NCI-H1092 (cell line): ENCODE measurements at regions not wholly inside any gene's neighbourhood (a gene's known extent, or its start where the extent isn't known, plus 50 kb on each side); places are given as distances from the start of the nearest gene placed in this dataset.

Experiments used
- DNase-seq: peaks from one replicate; lab custom pipeline; 2025; lab: John Stamatoyannopoulos, UW

GRCh38 chr1:223486932-223487886 lies 94.0 kb downstream of the CCDC185 start:
- DNase-seq = no peak

GRCh38 chr1:223487887-223488259 lies 94.7 kb downstream of the CCDC185 start:
- no peak for DNase-seq

DNA sequence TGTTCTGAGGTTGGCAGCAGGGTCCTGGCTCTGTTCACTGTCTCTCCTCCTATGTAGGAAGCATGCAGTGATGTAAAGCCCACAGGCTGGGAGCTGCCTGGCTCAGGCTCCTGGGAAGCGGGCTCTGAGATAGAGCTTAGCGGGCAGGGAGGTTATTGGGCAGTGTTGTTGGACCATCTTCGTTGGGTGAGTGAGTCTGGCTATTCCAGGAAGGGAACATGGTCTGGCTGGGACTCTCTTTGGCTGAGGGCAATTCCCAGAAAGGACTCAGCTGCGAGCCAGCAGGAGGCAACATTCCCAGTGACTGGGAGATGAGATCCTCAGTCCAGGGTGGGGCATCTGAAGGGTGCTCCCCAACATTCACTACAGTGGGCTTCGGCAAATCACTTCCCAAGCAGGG lies 96.2 kb downstream of the CCDC185 start:
- no peak for DNase-seq

- no peak for DNase-seq
Measured at GRCh38 chr1:223490256-223490655, 97.0 kb downstream of the CCDC185 start.
